CMK (cell line): ENCODE measurements at regions not wholly inside any gene's neighbourhood (a gene's known extent, or its start where the extent isn't known, plus 50 kb on each side); places are given as distances from the start of the nearest gene placed in this dataset.
A peak's percentile ranks its signal among the peaks of the same experiment; 100 is the strongest.
"Not testable (repeated sequence)": the region's sequence is repeated elsewhere in the genome, so short reads cannot be mapped to it uniquely, and the experiment has no call there.

Experiments used
- DNase-seq: peaks from one replicate; pipeline ENCODE4 v3.0.0-alpha.2; 2010; ENCODE audit warnings: low read depth

- no peak for DNase-seq
Observed at GRCh38 chr2:84288293-84288692, 170.8 kb downstream of the SUCLG1 start.

DNA sequence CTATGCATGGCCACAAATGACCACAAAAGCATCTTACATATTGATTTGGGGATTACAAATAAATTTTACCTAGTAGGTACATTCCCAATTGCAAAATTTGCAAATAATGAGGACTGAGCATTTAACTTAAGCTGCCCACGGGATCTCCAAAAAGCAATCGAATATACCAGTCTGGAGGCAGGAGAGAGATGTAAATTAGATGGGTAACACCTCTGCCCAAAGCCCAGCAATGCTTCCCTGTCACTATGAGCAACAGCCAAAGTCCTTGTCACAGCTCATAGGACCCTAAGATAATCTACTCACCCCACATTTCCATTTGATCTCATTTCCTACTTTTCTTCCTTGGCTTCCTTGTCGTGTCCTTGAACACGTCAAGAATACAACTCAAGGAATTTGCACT, 172.2 kb downstream of the SUCLG1 start:
- no peak for DNase-seq

DNA sequence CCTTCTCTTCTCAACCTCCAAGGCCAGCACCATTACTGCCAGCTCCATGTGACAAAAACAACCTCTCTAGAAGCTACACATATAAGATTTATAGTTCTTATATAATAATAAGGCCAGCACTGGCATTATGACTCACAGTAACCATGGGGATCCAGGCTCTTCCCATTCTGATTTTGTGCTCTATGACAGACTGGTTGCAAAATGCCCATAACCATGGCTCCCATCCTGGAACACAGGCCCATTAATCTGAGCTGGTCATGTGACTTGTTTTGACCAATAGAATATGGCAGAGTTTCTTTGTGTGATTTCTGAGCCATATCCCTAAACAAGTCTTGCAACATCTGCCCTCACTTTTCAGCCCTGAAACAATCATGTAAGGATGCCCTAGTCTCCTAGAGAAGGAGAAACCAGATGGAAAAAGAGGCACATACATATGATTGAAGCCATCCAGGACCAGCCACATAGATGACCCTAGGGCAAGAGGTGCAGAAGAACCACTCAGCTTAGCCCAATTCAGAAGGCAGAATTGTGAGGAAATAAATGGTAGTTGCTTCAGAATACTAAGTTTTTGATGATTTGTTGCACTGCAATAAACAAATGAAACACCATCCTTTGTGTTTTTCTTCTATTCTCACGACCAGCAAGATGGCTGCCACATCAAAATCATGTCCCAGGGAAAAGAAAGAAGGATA, 173.9 kb downstream of the SUCLG1 start:
- DNase-seq = no peak

- no peak for DNase-seq
Observed at GRCh38 chr2:84283506-84283905, 175.6 kb downstream of the SUCLG1 start.

- DNase-seq = no peak
Observed at GRCh38 chr2:84281510-84281909, 177.6 kb downstream of the SUCLG1 start.

- DNase-seq = no peak
Observed at GRCh38 chr2:84280873-84281272, 178.2 kb downstream of the SUCLG1 start.

GRCh38 chr2:84278386-84278785, 180.7 kb downstream of the SUCLG1 start:
- peak; percentile 26 for DNase-seq

- no peak for DNase-seq
Observed at GRCh38 chr2:84276590-84277255, 182.4 kb downstream of the SUCLG1 start.

DNA sequence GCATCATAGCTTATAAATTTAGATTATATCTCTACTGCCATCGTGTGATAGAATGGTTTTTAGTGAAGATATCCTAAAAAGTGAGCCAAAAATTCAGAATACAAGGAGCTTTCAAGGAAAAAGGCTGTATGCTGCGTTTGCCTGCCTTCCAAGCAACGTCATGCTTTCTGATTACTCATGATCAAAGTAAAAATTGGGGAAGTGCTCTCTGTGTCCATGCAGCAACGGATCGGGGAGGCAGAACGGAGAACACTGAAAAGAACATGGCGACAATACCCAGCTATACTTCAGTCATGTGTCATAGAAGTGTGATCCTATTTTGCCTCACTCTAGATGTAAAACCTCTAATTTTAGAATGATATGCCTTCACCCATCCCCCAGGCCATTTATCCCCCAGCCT, 185.7 kb downstream of the SUCLG1 start:
- DNase-seq = no peak

DNA sequence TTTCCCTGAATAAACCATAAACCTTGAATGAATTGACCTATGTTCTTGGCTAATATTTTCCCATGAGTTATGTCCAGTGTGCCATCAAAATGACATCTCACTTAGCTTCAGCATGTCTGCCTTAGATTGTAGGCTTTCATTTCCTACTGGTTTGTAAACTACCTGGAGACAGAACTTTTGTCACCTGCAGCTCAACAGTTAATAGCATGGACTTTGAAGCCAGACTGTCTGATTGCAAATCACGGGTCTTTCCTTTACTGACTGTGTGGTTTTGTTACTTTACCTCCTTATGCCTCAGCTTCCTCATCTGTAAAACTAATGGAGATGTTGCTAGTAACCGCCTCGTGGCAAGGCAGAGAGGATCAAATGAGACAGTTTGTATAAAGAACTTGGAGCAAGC, 187.1 kb downstream of the SUCLG1 start:
- DNase-seq = no peak

- DNase-seq = no peak
Observed at GRCh38 chr2:84257831-84258230, 201.2 kb downstream of the SUCLG1 start.

GRCh38 chr2:84251651-84252302, 207.3 kb downstream of the SUCLG1 start:
- no peak for DNase-seq

DNA sequence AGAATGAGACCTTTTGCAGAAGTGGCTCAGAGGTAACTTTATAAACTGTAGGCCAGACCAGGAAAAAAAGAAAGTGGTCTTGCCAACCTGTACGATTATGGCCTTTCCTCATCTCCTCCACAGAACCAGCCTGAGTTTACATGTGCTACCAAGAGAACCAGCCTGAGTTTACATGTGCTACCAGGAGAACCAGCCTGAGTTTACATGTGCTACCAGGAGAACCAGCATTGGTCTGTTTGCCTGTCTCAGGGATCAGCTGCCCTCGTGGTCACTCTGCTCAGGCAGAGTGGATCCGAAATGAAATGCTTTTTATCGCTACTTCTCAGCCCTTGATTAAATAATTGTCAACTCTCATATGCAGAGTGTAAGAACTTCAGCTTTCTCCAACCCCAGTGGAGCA, 209.9 kb downstream of the SUCLG1 start:
- DNase-seq = no peak

DNA sequence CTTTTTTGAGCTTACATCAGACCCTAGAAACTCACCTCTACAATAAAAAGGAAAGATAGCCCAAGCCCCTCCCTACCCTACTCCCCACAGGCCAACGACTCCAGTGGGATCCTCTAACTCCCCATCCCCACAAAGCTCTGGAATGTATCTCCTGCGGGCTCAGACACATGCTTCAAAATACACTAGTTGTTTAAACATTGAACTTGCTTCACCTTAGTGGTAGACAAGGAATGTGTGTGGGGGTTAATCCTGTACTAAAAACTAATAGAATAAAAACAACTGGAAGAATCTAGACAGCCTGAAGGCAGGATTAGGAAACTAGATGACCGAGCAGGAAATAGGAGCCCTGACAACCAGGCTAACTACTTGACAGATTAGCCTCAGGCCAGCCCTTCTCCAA, 211.5 kb downstream of the SUCLG1 start:
- DNase-seq = no peak

GRCh38 chr2:84243788-84244733, 215.0 kb downstream of the SUCLG1 start:
- DNase-seq = no peak

GRCh38 chr2:84238907-84239306, 220.2 kb downstream of the SUCLG1 start:
- no peak for DNase-seq

- DNase-seq = no peak
Observed at GRCh38 chr2:84236288-84236687, 222.8 kb downstream of the SUCLG1 start.

DNA sequence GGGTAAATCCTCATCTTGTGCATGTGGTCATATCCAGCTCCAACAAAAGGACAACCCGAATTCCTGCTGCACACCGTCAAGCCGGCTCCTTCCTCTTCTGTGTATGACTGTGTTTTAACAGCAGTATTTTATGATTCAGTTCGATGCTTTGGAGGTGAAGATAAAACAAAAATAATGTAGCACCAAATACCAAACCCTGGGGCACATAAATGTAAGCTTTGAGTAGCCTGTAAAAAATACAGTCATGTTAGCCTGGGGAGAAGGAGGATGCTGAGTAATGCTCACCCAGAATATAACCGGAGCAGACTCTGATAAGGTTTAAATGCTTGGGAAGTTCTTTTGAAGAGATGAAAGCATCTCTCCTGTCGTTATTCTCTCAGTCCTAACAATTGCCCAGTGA, 225.0 kb downstream of the SUCLG1 start:
- no peak for DNase-seq

DNA sequence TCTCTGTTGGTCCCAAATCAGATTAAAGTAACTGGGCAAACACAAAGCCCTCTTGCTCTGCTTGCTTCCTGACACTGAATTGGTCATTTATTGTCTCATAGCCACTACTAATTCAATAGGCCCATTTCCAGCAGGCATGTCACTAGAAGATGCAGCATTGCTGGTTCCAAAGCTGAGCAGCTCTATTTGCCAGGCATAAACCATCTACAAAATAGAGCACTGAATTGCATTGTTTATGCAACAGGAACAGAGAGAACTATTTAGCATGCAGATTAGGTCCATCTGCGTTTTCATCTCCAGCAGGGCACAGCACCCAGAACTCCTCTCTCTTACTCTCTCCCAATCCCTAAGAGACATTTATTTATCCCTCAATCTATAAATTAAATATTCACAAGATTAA, 227.6 kb downstream of the SUCLG1 start:
- no peak for DNase-seq

- DNase-seq = no peak
Observed at GRCh38 chr2:84224121-84224520, 235.0 kb downstream of the SUCLG1 start.

DNA sequence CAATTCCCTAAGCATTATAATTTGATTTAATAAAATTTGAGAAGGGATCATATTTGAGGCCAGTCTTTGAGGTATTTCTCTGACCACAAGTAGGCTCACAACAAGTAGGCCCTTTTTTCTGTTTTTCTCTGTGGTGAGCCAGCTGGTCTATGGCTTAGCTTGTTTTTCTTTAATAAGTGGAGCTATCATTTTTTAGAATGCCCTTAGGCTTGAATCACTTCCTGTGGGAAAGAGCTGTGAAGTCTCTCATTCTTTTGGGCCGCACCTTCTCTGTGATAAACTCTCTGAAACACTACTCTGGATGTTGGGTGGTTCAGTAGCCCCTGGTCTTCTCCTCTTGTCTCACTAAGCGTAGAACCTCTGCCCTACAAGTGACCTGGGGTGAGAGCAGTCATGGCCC, 235.9 kb downstream of the SUCLG1 start:
- no peak for DNase-seq

- not testable (repeated sequence) for DNase-seq
Observed at GRCh38 chr2:84221102-84221501, 238.0 kb downstream of the SUCLG1 start.
